ENCODE measurements at regions not wholly inside any gene's neighbourhood (a gene's known extent, or its start where the extent isn't known, plus 50 kb on each side); places are given as distances from the start of the nearest gene placed in this dataset.

- no peak for DNase-seq (ENCODE audit: low spot score)
- no peak for ATAC-seq
These were observed 399.8 kb downstream of the TXNL1 start for GRCh38 chr18:56238576-56238975.

- DNase-seq (ENCODE audit: low spot score): no peak
- ATAC-seq: no peak
These were observed 402.8 kb downstream of the TXNL1 start for GRCh38 chr18:56235481-56236013.

- DNase-seq (ENCODE audit: low spot score) (no peak), ATAC-seq (no peak)
These were observed 403.3 kb downstream of the TXNL1 start for GRCh38 chr18:56235071-56235470.

GRCh38 chr18:56233595-56233994, 404.8 kb downstream of the TXNL1 start:
- DNase-seq (ENCODE audit: low spot score): no peak
- no peak for ATAC-seq

GRCh38 chr18:56226025-56226424, 412.4 kb downstream of the TXNL1 start:
- DNase-seq (ENCODE audit: low spot score) (no peak), ATAC-seq (no peak)

GRCh38 chr18:56224669-56225561, 413.5 kb downstream of the TXNL1 start:
- no peak for DNase-seq (ENCODE audit: low spot score)
- no peak for ATAC-seq

- no peak for ATAC-seq
- no peak for DNase-seq (ENCODE audit: low spot score)
These were observed 417.0 kb downstream of the TXNL1 start for GRCh38 chr18:56221195-56222065.

GRCh38 chr18:56217406-56217805, 421.0 kb downstream of the TXNL1 start:
- no peak for ATAC-seq
- no peak for DNase-seq (ENCODE audit: low spot score)

GRCh38 chr18:56214706-56215105, 423.7 kb downstream of the TXNL1 start:
- DNase-seq (ENCODE audit: low spot score) (no peak), ATAC-seq (no peak)

- ATAC-seq (no peak), DNase-seq (ENCODE audit: low spot score) (no peak)
These were observed 427.9 kb downstream of the TXNL1 start for GRCh38 chr18:56210520-56210919.

GRCh38 chr18:56207989-56208388, 430.4 kb downstream of the TXNL1 start:
- no peak for ATAC-seq
- DNase-seq (ENCODE audit: low spot score): no peak

GRCh38 chr18:56204052-56204451, 434.3 kb downstream of the TXNL1 start:
- DNase-seq (ENCODE audit: low spot score) (no peak), ATAC-seq (no peak)

GRCh38 chr18:56202678-56203077, 435.7 kb downstream of the TXNL1 start:
- ATAC-seq (no peak), DNase-seq (ENCODE audit: low spot score) (no peak)

- DNase-seq (ENCODE audit: low spot score) (no peak), ATAC-seq (no peak)
These were observed 437.9 kb downstream of the TXNL1 start for GRCh38 chr18:56200381-56200911.

GRCh38 chr18:56199580-56200330, 438.6 kb downstream of the TXNL1 start:
- ATAC-seq: peak; percentile 38
- DNase-seq (ENCODE audit: low spot score): no peak

GRCh38 chr18:56197241-56197859, 441.0 kb downstream of the TXNL1 start:
- ATAC-seq: no peak

GRCh38 chr18:56196495-56197225, 441.7 kb downstream of the TXNL1 start:
- DNase-seq (ENCODE audit: low spot score): no peak
- no peak for ATAC-seq

More at GRCh38 chr18:56197241-56197859, 441.0 kb downstream of the TXNL1 start:
- DNase-seq (ENCODE audit: low spot score): no peak

- no peak for DNase-seq (ENCODE audit: low spot score)
- no peak for ATAC-seq
These were observed 447.1 kb downstream of the TXNL1 start for GRCh38 chr18:56191334-56191733.

- DNase-seq (ENCODE audit: low spot score) (no peak), ATAC-seq (no peak)
These were observed 448.8 kb downstream of the TXNL1 start for GRCh38 chr18:56189615-56190014.

All from left lobe of liver (tissue), 2 donors.